Activated CD4-positive, alpha-beta T cell treated with anti-CD3 and anti-CD28 coated beads, Interleukin-2, Interleukin-4, amounts not matched to agents 100 ng/mL and 50 ng/mL, durations not matched to agents 16 hours and 8 hours (primary cell): ENCODE measurements at regions not wholly inside any gene's neighbourhood (a gene's known extent, or its start where the extent isn't known, plus 50 kb on each side); places are given as distances from the start of the nearest gene placed in this dataset.

ENCODE experiments used
- DNase-seq: peaks from one replicate; pipeline ENCODE4 v3.0.0-alpha.2; 2020; ENCODE audit warnings: low spot score

DNA sequence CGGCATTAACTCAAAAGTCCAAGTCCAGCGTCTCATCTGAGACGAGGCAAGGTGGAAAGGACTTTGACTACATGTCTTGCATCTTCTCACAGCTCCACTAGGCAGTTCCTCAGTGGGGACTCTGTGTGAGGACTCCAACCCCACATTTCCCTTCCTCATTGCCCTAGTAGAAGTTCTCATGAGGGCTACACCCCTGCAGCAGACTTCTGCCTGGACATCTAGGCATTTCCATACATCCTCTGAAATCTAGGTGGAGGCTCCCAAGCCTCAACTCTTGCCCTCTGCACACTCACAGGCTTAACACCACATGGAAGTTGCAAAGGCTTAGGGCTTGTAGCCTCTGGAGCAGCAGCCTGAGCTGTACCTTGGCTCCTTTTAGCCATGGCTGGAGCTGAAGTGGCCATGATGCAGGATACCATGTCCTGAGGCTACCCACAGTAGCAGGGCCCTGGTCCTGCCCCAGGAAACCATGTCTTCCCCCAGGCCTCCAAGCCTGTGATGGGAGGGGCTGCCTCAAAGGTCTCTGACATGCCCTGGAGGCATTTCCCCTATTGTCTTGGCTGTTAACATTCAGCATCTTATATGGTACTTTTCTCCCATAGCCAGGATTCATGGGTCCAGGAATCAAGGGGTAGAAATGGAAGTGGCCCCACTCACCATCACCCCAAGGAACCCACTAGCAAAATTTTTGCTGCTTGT lies 194.6 kb upstream of the KCNG1 start:
- DNase-seq = no peak

DNA sequence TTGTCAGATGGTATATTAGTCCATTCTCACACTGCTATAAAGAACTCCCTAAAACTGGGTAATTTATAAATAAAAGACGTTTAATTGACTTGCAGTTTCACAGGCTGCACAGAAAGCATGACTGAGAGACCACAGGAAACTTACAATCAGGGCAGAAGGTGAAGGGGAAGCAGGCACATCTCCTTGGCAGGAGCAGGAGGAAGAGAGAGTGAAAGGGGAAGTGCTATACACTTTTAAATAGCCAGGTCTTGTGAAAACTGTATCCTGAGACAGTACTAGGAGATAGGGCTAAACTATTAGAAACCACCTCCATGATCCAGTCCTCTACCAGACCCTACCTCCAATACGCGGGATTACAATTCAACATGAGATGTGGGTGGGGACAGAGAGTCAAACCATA lies 193.9 kb upstream of the KCNG1 start:
- DNase-seq = no peak

GRCh38 chr20:51212816-51213215 lies 189.9 kb upstream of the KCNG1 start:
- DNase-seq = no peak

GRCh38 chr20:51211191-51211590 lies 188.3 kb upstream of the KCNG1 start:
- no peak for DNase-seq

- no peak for DNase-seq
Measured at GRCh38 chr20:51210084-51210483, 187.2 kb upstream of the KCNG1 start.

- no peak for DNase-seq
Measured at GRCh38 chr20:51208162-51208561, 185.3 kb upstream of the KCNG1 start.

DNA sequence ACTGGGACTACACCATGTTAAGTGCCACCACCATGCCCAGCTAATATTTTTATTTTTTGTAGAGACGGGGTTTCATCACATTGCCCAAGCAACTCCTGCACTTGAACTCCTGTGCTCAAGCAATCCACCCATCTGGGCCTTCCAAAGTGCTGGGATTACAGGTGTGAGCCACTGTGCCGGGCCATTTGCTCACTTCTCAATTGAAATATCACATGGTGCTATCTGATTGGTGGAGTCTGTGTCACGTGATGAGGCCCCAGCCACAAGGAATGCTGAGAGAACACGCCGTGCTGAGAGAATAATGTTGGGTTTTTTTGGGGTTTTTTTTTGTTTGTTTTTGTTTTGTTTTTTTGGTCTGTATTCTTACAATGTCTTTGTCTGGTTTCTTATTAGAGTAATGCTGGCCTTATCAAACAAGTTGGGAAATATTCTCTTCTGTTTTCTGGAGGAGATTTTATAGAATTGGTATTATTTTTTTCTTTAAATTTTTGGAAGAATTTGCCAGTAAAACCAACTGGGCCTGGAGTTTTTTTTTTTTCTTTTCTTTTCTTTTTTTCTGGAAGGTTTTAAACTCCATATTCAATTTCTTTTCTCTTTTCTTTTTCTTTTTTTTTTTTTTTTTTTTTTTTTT lies 183.2 kb upstream of the KCNG1 start:
- DNase-seq = no peak

- DNase-seq = no peak
Measured at GRCh38 chr20:51204794-51205193, 181.9 kb upstream of the KCNG1 start.

- DNase-seq = no peak
Measured at GRCh38 chr20:51204051-51204715, 181.3 kb upstream of the KCNG1 start.

DNA sequence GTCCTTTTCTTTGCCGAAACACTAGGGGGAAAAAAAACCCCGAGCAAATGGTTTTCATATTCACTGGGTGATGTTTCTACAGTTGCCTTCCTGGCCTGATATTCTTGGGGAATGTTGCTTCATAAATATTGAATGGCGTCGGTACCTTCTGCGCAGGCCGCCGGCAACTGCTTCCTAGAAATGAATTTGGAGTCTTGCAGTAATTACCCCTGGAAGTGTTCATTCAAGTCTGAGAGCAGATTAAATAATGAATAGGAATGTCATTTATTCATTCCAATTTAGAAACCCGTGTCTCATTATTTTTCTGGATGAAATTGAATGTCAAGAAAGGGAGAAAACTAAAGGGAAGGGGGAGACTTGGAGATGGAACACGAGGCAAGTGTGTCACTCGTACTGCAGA lies 179.4 kb upstream of the KCNG1 start:
- no peak for DNase-seq

GRCh38 chr20:51199920-51200319 lies 177.0 kb upstream of the KCNG1 start:
- no peak for DNase-seq

DNA sequence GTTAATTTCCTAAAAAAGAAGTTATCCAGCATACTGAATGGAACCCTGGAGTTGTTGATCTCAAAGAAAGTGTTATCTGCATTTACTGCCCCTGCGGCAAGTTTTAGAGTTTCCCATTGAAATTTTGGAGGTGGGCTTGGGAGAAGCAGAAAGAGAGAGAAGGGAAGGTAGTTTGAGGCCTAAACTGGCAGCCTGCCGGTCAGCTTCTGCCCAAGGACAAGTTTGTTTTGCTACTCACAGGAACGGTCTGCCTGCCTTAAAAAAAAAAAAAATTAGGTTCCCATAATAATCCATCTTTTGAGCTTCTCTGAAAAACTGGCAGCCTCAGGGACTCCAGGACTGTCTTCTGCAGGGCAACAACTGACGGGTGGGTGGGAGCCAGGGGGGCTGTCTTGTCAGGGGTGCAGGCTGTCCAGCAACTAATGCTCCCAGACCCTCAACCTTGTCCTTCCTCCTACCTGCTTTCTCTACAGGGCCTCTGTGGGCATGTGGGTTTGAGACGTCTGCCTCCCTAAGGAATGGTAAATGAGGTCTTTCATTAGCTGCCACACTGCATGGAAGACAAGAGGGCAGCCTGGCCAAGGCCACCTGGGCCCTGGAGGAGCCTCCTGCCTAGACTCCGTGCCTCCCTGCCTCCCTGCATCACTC lies 176.1 kb upstream of the KCNG1 start:
- no peak for DNase-seq

DNA sequence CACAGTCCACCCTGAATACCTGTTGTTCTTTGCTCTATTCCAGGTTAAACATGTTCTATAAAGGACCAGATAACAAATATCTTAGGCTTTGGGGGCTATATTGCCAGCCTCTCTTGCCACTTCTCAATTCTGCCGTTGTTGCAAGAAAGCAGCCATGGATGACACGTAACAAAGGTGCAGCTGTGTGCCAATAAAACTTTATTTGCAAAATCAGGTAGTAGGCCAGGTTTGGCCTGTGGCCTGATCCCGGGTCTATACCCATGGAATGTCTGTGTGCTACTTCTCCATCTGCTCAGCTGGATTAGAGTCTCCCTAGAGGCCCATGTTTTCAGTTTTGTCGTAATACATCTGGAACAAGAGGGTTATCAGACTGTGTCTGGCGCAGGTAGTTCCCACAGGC lies 175.3 kb upstream of the KCNG1 start:
- DNase-seq = no peak

DNA sequence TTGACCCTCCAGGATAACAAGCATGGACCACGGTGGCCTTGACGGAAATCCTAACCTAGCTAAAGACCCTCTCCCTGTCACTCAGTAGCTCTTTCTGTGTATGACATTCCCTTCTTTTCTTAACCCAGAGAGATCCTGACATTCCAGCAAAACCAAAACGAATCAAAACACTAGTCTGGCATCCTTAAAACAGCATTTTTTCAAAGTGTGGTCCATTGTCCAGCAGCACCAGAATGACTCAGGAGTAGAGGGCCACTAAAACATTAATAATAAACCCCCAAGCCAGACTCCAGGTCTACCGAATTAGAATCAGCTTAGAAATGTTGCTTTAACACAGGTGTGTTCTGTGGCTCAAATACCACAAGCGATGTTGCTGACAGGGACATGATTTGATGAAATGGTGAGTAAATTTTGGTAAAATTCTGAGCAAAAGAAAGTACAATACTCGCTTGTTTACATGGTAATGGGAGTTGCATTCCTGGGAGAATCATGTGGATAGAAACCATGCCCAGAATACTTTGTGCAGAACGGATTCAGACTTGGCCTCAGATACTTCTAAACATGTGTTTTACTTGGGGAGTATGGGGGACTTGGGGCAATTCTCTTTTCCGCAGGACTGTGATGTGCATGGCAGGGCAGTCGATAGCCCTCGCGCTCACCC lies 174.2 kb upstream of the KCNG1 start:
- no peak for DNase-seq

GRCh38 chr20:51195990-51196389 lies 173.1 kb upstream of the KCNG1 start:
- no peak for DNase-seq

GRCh38 chr20:51195419-51195901 lies 172.6 kb upstream of the KCNG1 start:
- DNase-seq = no peak

DNA sequence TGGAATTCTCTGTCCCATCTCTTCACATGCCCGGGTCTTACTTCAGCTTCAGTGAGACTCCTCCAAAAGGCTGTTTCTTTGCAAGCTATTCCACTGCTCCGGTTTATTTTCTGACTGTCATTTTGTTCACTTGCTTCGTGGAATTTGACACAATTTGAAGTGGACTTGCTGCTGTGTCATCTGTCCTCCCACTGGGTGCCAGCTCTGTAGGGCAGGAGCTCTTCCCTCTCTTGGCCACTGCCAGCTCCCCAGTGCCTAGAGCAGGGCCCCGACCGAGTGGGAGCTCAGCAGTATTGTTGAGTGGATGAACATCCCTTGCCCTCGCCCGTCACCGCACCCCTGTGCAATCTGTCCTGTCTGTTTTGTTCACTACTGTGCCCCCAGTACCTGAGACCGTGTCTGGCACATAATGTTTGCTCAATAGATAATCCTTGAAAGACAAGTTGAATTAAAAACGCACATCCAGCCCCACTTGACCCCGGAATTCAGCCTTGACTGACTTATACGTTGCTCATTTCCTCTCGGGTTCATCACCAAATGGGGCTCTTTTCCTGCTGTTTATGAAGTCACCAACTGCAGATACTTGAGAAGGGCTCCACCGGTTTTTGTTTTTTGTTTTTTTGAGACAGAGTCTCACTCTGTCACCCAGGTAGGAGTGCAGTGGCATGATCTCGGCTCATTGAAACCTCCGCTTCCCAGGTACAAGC lies 170.3 kb upstream of the KCNG1 start:
- DNase-seq = no peak

DNA sequence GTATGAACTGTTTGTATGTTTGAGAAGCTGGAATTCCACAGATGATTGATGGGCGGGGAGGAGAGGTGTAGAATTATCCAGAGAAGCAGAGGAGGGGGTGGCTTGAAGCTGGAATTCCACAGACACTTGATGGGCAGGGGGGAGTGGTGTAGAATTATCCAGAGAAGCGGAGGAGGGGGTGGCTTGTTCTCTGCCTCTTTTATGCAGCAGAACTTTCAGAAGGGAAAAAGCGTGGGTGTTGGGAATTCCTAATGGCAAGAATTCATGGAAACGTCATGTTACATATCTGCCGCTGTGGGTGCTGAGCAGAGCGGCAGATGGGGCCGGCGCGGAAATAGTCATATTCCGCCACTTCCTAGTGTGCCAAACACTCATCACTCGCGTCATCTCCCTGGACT lies 167.9 kb upstream of the KCNG1 start:
- DNase-seq = no peak

DNA sequence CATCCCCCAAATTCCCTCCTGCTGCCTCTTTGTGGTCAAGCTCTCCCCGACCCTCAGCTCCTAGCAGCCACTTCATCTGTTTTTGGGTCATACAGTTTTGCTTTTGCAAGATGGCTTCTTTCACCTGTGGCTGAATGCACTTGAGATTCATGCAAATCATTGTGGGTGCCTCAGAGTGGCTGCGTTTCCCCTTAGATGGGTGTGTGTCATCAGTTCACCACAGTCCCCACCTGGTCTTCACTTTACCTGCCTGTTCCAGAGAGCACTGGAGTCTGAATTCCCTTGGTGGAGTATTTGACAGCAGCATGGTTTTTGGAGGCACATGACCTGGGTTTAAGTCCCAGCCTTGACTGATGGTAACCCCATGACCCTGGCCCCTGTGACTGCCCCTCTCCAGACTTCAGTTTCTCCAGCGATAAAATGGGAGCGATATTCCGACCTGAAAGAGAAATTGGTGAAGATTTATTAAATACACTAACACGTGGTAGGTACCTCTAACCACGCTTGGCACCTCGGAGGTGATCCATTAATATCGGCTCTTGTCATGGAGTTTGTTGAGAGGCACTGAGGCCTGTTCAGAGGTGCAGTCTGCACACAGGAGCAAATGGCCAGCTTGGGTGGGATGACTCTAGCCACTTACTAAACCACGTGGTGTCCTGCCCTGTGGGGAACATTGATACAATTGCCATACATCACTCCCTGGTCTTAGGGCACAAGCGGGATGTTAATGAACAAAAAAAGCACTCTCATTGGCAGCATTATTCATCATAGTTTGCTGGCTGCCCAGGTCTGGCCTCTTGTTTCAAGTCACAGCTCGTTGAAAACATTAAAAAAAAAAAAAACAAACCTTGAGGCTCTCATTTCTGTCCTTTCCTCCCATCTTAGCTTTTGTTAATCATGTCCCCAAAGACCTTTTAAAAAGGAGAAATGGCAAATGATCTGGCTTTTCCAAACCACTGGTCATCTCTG lies 167.2 kb upstream of the KCNG1 start:
- DNase-seq = no peak

DNA sequence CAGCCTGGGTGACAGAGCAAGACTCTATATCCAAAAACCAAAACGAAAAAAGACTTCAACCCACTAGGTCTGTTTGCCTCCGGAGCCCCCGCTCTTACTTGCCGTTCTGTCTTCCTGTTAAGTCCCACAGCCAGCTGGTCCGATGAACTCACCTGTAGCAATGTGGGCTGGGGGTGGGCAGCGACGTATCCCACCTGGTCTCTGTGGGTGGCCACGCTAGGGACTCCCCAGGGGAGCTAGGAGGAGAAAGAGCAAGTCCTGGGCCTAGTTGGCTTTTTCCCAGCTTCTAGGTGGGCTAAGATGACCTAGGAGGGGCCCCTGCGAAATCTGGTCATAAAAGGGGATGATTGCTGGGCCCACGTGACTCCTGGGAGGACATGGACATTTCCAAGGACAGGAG lies 166.0 kb upstream of the KCNG1 start:
- no peak for DNase-seq

DNA sequence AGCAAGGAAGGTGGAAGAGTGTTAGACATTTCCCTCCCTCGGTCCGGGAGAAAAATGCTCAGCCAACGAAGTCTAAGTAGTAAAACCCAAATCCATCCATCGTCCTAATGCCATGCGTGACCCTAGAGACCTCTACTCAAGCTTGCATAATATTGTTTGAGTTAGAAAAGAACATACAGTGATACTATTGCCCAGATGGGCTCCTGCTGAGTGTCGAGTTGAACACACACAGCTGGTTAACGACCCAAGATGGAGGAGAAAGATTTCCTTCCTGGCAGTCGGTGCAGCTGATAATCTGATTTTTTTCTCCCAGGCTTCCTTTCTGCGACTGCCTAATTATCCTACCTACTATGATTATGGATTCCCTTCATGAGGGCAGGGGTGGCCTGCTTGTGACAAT lies 164.4 kb upstream of the KCNG1 start:
- DNase-seq = no peak
